ENCODE measurements at regions not wholly inside any gene's neighbourhood (a gene's known extent, or its start where the extent isn't known, plus 50 kb on each side); places are given as distances from the start of the nearest gene placed in this dataset.

GRCh38 chr12:58775396-58775795, 144.9 kb downstream of the LRIG3 start:
- Histone ChIP-seq H3K36me3 (no peaks in the 10 kb centered on the region), H3K4me3 (no peak overlapping the region), H3K27ac (no peak overlapping the region), H3K27me3 (no peaks in the 10 kb centered on the region), H3K9me3 (peaks cover 0 to 11% (median 0%) of the 10 kb centered on the region in 11 donors), H3K4me1 (peaks cover 0 to 15% (median 0%) of the 10 kb centered on the region in 9 donors)
- DNase-seq (no peak), ATAC-seq (no peak)
- TF ChIP-seq CTCF (IDR thresholded peaks at IDR 0.05) = no peak
- WGBS, 2 donors = 80 to 94% methylated on average over 1 of the region's 1 CpG
- intact Hi-C loops (cut with DNase I) = no loop called here

GRCh38 chr12:58776144-58776543, 144.2 kb downstream of the LRIG3 start:
- Histone ChIP-seq H3K9me3 (peaks cover 0 to 11% (median 0%) of the 10 kb centered on the region in 11 donors), H3K4me1 (peaks cover 0 to 15% (median 0%) of the 10 kb centered on the region in 9 donors), H3K27ac (no peak overlapping the region), H3K36me3 (no peaks in the 10 kb centered on the region), H3K4me3 (no peak overlapping the region), H3K27me3 (no peaks in the 10 kb centered on the region)
- intact Hi-C loops (cut with DNase I) = no loop called here
- no peak for TF ChIP-seq CTCF (IDR thresholded peaks at IDR 0.05)
- DNase-seq (no peak), ATAC-seq (no peak)

- Histone ChIP-seq H3K27me3 (no peaks in the 10 kb centered on the region), H3K4me3 (no peak overlapping the region), H3K9me3 (peaks cover 0 to 11% (median 3%) of the 10 kb centered on the region in 11 donors), H3K27ac (no peak overlapping the region), H3K4me1 (peaks cover 0 to 15% (median 0%) of the 10 kb centered on the region in 9 donors), H3K36me3 (no peaks in the 10 kb centered on the region)
- intact Hi-C loops (cut with DNase I) = no loop called here
- ATAC-seq (no peak), DNase-seq (no peak)
- TF ChIP-seq CTCF (IDR thresholded peaks at IDR 0.05) = no peak
These were observed 142.5 kb downstream of the LRIG3 start for GRCh38 chr12:58777815-58778214.

- no peaks in the 10 kb centered on the region for H3K36me3 ChIP-seq
- ATAC-seq (peak in 4 of 8 donors; percentile 25 to 81 (median 60)), DNase-seq (no peak)
- 57 to 81% methylated on average over 5 of the region's 5 CpGs for WGBS, 2 donors
- no peak for TF ChIP-seq CTCF (IDR thresholded peaks at IDR 0.05)
- H3K4me1 ChIP-seq = no peaks in the 10 kb centered on the region
- H3K27ac ChIP-seq = peak overlapping the region in 3 of 10 donors; percentile 12 to 44 (median 17)
- H3K4me3 ChIP-seq = peak overlapping the region in 3 of 10 donors; percentile 6 to 28 (median 16)
- peaks cover 0 to 17% (median 3%) of the 10 kb centered on the region in 11 donors for H3K9me3 ChIP-seq
- intact Hi-C loops (cut with DNase I) = no loop called here
- no peaks in the 10 kb centered on the region for H3K27me3 ChIP-seq
These were observed 138.7 kb downstream of the LRIG3 start for GRCh38 chr12:58781609-58782008.
